Liver (tissue), 8 donors: ENCODE measurements at regions not wholly inside any gene's neighbourhood (a gene's known extent, or its start where the extent isn't known, plus 50 kb on each side); places are given as distances from the start of the nearest gene placed in this dataset.

Experiments
- DNase-seq: peaks from one replicate; pipeline ENCODE4 v3.0.0-alpha.2; 2017; ENCODE audit warnings: low spot score
- H3K27ac ChIP-seq, 2 donors: one replicate each; pipeline ENCODE4 v1.7.0; 2013; ENCODE audit warnings: inconsistent platforms in 2 of 2, low read length in 2 of 2, control low read depth in 1 of 2, low read depth in 1 of 2, mild to moderate bottlenecking in 1 of 2
- H3K27me3 ChIP-seq, 4 donors: one replicate each; pipeline versions ENCODE4 v1.6.1 to v1.7.0; 2013; ENCODE audit warnings: low read length in 3 of 4, inconsistent platforms in 1 of 4, mild to moderate bottlenecking in 1 of 4, moderate library complexity in 1 of 4; ENCODE audit not compliant: control insufficient read depth in 4 of 4, insufficient read depth in 4 of 4
- H3K36me3 ChIP-seq, 4 donors: one replicate each; pipeline versions ENCODE4 v1.6.1 to v1.7.0; 2013; ENCODE audit warnings: low read length in 3 of 4, mild to moderate bottlenecking in 3 of 4, low read depth in 1 of 4, moderate library complexity in 1 of 4; ENCODE audit not compliant: control insufficient read depth in 4 of 4, insufficient read depth in 3 of 4
- H3K4me1 ChIP-seq, 4 donors: one replicate each; pipeline versions ENCODE4 v1.6.1 to v1.7.0; 2013; ENCODE audit warnings: low read length in 3 of 4, mild to moderate bottlenecking in 3 of 4, moderate library complexity in 1 of 4; ENCODE audit not compliant: control insufficient read depth in 4 of 4, insufficient read depth in 4 of 4
- H3K4me3 ChIP-seq, 3 donors: one replicate each; pipeline versions ENCODE4 v1.6.1 to v1.7.0; 2013; ENCODE audit warnings: low read length in 3 of 3, control low read depth in 1 of 3, low read depth in 1 of 3, mild to moderate bottlenecking in 1 of 3
- H3K9ac ChIP-seq, 2 donors: one replicate each; pipeline ENCODE4 v1.7.0; 2013; ENCODE audit warnings: low read length in 2 of 2, mild to moderate bottlenecking in 2 of 2, moderate library complexity in 2 of 2, control low read depth in 1 of 2, low read depth in 1 of 2
- H3K9me3 ChIP-seq, 4 donors: one replicate each; pipeline versions ENCODE4 v1.6.1 to v1.7.0; 2013; ENCODE audit warnings: low read length in 3 of 4; ENCODE audit not compliant: control insufficient read depth in 4 of 4
- ATF3 ChIP-seq: IDR thresholded peaks from 2 replicates; pipeline ENCODE4 v1.6.1; 2016; ENCODE audit warnings: antibody characterized with exemption
- CTCF ChIP-seq: fragments of 150-350 bp; IDR thresholded peaks from 2 replicates; pipeline ENCODE4 v1.5.1; 2017; ENCODE audit warnings: improper control_type of control experiment, low read depth, low read length; ENCODE audit not compliant: missing input control
- EGR1 ChIP-seq, 2 donors: IDR thresholded peaks; 2 replicates each; pipeline ENCODE4 v1.6.1; 2016 to 2018; ENCODE audit warnings: antibody characterized with exemption in 2 of 2, low read depth in 2 of 2
- FOXA1 ChIP-seq: IDR thresholded peaks from 2 replicates; pipeline ENCODE4 v1.6.1; 2016; ENCODE audit warnings: antibody characterized with exemption
- FOXA2 ChIP-seq: IDR thresholded peaks from 2 replicates; pipeline ENCODE4 v1.6.1; 2016; ENCODE audit warnings: antibody characterized with exemption
- GABPA ChIP-seq, 2 donors: IDR thresholded peaks in 1 of 2; conservative IDR thresholded peaks in 1 of 2; 2 replicates each; pipeline ENCODE4 v1.6.1; 2016; ENCODE audit warnings: antibody characterized with exemption in 2 of 2, mild to moderate bottlenecking in 1 of 2, moderate library complexity in 1 of 2
- HNF4A ChIP-seq, 2 donors: conservative IDR thresholded peaks; 2 replicates each; pipeline ENCODE4 v1.6.1; 2016; ENCODE audit warnings: antibody characterized with exemption in 2 of 2, mild to moderate bottlenecking in 2 of 2
- HNF4G ChIP-seq: IDR thresholded peaks from 2 replicates; pipeline ENCODE4 v1.6.1; 2016; ENCODE audit warnings: antibody characterized with exemption
- JUND ChIP-seq, 2 donors: IDR thresholded peaks; 2 replicates each; pipeline ENCODE4 v1.6.1; 2016; ENCODE audit warnings: antibody characterized with exemption in 2 of 2
- MAX ChIP-seq: IDR thresholded peaks from 2 replicates; pipeline ENCODE4 v1.6.1; 2016; ENCODE audit warnings: antibody characterized with exemption
- NR2F2 ChIP-seq: IDR thresholded peaks from 2 replicates; pipeline ENCODE4 v1.6.1; 2016; ENCODE audit warnings: antibody characterized with exemption
- RAD21 ChIP-seq, 2 donors: IDR thresholded peaks; 2 replicates each; pipeline ENCODE4 v1.6.1; 2016; ENCODE audit warnings: antibody characterized with exemption in 2 of 2, mild to moderate bottlenecking in 2 of 2
- REST ChIP-seq: IDR thresholded peaks from 2 replicates; pipeline ENCODE4 v1.6.1; 2016; ENCODE audit warnings: antibody characterized with exemption, mild to moderate bottlenecking
- RXRA ChIP-seq, 2 donors: IDR thresholded peaks; 2 replicates each; pipeline ENCODE4 v1.6.1; 2017 to 2018; ENCODE audit warnings: antibody characterized with exemption in 2 of 2, mild to moderate bottlenecking in 1 of 2
- SP1 ChIP-seq: IDR thresholded peaks from 2 replicates; pipeline ENCODE4 v1.6.1; 2018; ENCODE audit warnings: antibody characterized with exemption, mild to moderate bottlenecking
- TAF1 ChIP-seq: conservative IDR thresholded peaks from 2 replicates; pipeline ENCODE4 v1.6.1; 2016; ENCODE audit warnings: antibody characterized with exemption, mild to moderate bottlenecking
- YY1 ChIP-seq: IDR thresholded peaks from 2 replicates; pipeline ENCODE4 v1.6.1; 2016; ENCODE audit warnings: antibody characterized with exemption, mild to moderate bottlenecking
- ZBTB33 ChIP-seq: IDR thresholded peaks from 2 replicates; pipeline ENCODE4 v1.6.1; 2016; ENCODE audit warnings: antibody characterized with exemption
- WGBS: extraction: QIAGEN DNeasy Blood & Tissue Kit; methylation state at CpG from one replicate; pipeline ENCODE4 v1.1.7; 2013; 5-methylcytosine and 5-hydroxymethylcytosine counted together
- donor health status: healthy.
- donor health status: healthy.
- donor health status: healthy.
- donor health status: healthy.
- donor health status: healthy.

- H3K27ac ChIP-seq = no peak overlapping the region
- peaks cover 0 to 5% (median 0%) of the 10 kb centered on the region in 4 donors for H3K27me3 ChIP-seq
- H3K4me3 ChIP-seq = no peak overlapping the region
- H3K36me3 ChIP-seq = no peaks in the 10 kb centered on the region
- no peaks in the 10 kb centered on the region for H3K4me1 ChIP-seq
- TF ChIP-seq ZBTB33 (no peak), CTCF (no peak), TAF1 (no peak), HNF4G (no peak), SP1 (no peak), EGR1 (IDR thresholded peaks at IDR 0.05; ENCODE audit: low read depth in 2 of 2) (no peak), RXRA (IDR thresholded peaks at IDR 0.05) (no peak), RAD21 (IDR thresholded peaks at IDR 0.05) (no peak), YY1 (no peak), HNF4A (conservative IDR thresholded peaks at IDR 0.05) (no peak), FOXA1 (no peak), FOXA2 (no peak)
- H3K9ac ChIP-seq = no peak overlapping the region
- no peaks in the 10 kb centered on the region for H3K9me3 ChIP-seq
- DNase-seq = no peak
These were observed 129.0 kb upstream of the CHD6 start for GRCh38 chr20:41747226-41747625.

GRCh38 chr20:41746635-41747034 is 128.5 kb upstream of the CHD6 start:
- WGBS = 74% methylated on average over 1 of the region's 1 CpG
- DNase-seq = no peak
- Histone ChIP-seq H3K4me3 (no peak overlapping the region), H3K9me3 (no peaks in the 10 kb centered on the region), H3K9ac (no peak overlapping the region), H3K4me1 (no peaks in the 10 kb centered on the region), H3K36me3 (no peaks in the 10 kb centered on the region), H3K27me3 (peaks cover 0 to 5% (median 0%) of the 10 kb centered on the region in 4 donors), H3K27ac (no peak overlapping the region)
- no peak for TF ChIP-seq RAD21 (IDR thresholded peaks at IDR 0.05)
- TF ChIP-seq RXRA (IDR thresholded peaks at IDR 0.05) = no peak
- no peak for TF ChIP-seq CTCF
- no peak for TF ChIP-seq HNF4A (conservative IDR thresholded peaks at IDR 0.05)
- TF ChIP-seq FOXA2 = no peak
- TF ChIP-seq MAX = no peak
- no peak for TF ChIP-seq SP1
- TF ChIP-seq HNF4G = no peak
- TF ChIP-seq YY1 = no peak
- no peak for TF ChIP-seq FOXA1
- TF ChIP-seq GABPA (IDR thresholded peaks at IDR 0.05 in 1 of 2, conservative IDR thresholded peaks at IDR 0.05 in 1 of 2) = no peak
- TF ChIP-seq NR2F2 = no peak
- TF ChIP-seq ATF3 = no peak
- TF ChIP-seq JUND (IDR thresholded peaks at IDR 0.05) = no peak
- no peak for TF ChIP-seq REST
- TF ChIP-seq ZBTB33 = no peak
